ENCODE measurements at regions not wholly inside any gene's neighbourhood (a gene's known extent, or its start where the extent isn't known, plus 50 kb on each side); places are given as distances from the start of the nearest gene placed in this dataset.

DNA sequence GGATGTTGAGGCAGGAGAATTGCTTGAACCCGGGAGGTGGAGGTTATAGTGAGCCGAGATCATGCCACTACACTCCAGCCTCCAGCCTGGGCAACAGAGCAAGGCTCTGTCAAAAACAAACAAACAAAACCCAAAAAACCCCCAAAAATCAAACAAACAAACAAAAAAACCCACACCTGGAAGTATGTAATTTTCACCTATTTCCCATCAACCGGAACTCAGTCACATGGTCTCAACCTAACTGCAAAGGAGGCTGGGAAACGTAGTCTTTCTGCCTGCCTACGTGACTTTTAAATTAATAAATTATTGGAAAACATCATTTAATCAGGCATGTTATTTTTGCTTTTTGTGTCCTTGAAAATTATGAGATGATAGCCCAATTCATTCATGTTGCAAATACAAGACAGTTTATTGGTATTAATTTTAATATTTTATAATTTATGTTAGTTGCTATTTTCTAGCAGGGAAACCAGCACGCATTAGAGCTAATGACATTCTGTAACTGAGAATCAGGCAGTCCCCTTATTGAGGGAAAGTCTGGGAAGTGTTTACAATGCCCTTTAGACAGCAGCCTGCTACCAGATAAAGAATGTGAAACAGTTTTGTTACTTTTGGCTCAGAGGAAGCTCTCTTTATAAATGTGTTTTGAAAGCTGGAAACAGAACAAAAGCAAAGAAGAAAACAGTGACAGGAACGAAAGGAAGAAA lies 110.3 kb downstream of the NXNL2 start:
- DNase-seq (ENCODE audit: low read depth in 1 of 2, low spot score in 1 of 2), result no peak
- TF ChIP-seq JUND (IDR thresholded peaks at IDR 0.05; ENCODE audit: low read depth), result no peak
- in situ Hi-C loops (cut with HindIII; ENCODE audit: low pct_unique_long_range_greater_than_20kb, low sequenced_read_pairs), result no loop called here

DNA sequence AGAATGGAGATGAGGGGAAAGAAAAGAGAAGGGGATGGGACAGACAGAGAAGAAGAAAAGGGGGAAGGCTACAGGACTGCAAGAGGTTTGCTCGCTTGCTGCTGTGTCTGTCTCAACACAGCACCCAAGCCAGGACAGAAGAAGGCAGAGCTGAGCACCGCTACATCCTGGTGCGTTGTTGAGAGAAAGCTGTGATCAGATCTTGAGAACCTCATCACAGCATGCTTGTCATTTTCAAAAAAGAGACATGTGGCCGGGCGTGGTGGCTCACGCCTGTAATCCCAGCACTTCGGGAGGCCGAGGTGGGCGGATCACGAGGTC lies 110.9 kb downstream of the NXNL2 start:
- in situ Hi-C loops (cut with HindIII; ENCODE audit: low pct_unique_long_range_greater_than_20kb, low sequenced_read_pairs), result no loop called here
- no peak for TF ChIP-seq JUND (IDR thresholded peaks at IDR 0.05; ENCODE audit: low read depth)
- DNase-seq (ENCODE audit: low read depth in 1 of 2, low spot score in 1 of 2), result no peak

DNA sequence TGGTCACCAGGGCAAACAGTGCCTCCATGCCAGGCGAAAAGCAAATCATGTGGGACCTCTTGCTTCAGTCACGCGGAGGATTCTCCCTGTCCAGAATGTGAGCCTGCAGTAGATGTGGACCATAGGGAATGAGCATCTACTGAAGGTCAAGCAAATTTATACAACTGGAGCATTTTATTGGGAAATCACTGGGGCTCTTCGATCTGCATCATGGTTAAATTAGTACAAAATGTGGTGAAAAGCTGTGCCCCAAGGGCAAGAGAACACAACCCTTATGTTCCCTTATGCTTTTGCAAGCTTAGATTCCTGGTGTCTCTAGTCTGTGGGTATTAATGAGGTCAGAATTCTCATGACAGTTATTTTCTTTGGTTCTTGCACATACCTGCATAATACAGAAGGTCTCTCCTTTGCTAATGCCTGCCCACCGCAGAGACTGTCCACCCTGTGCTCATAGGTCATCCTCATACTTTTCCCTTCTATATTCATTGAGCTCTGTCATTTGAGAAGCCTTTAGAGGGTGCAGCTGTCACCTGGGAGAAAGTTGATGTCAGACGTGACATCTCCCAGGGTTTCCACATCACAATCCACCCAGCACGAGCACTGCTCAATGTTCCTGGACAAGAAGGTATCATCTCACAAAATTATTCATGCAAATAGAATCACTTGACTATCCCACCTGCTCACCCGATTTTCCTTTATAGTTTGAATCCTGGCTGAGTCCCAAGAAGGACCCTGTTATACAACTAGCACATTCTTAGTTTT lies 111.7 kb downstream of the NXNL2 start:
- no peak for DNase-seq (ENCODE audit: low read depth in 1 of 2, low spot score in 1 of 2)
- in situ Hi-C loops (cut with HindIII; ENCODE audit: low pct_unique_long_range_greater_than_20kb, low sequenced_read_pairs), result no loop called here
- no peak for TF ChIP-seq JUND (IDR thresholded peaks at IDR 0.05; ENCODE audit: low read depth)

GRCh38 chr9:88651682-88652633 lies 117.0 kb downstream of the NXNL2 start:
- no peak for TF ChIP-seq JUND (IDR thresholded peaks at IDR 0.05; ENCODE audit: low read depth)
- DNase-seq (ENCODE audit: low read depth in 1 of 2, low spot score in 1 of 2), result no peak
- in situ Hi-C loops (cut with HindIII; ENCODE audit: low pct_unique_long_range_greater_than_20kb, low sequenced_read_pairs), result no loop called here

DNA sequence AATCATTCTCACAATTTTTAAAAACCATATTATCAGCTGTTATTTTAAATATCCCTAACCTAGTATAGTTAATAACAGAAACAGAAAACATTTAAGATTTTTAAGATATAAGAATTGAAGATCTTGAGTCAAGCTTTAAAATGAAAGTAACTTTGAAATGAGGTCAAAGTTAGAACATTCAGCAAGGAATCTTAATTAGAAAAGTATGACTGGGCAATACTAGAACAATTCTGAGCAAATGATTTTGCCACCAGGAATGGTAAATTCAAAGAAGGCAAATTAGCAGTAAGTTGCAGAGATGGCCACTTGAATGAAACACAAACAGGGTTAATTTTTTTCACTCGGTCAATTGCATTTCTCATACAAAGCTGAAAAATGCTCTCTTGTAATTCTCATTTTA lies 117.9 kb downstream of the NXNL2 start:
- in situ Hi-C loops (cut with HindIII; ENCODE audit: low pct_unique_long_range_greater_than_20kb, low sequenced_read_pairs), result no loop called here
- TF ChIP-seq JUND (IDR thresholded peaks at IDR 0.05; ENCODE audit: low read depth), result no peak
- no peak for DNase-seq (ENCODE audit: low read depth in 1 of 2, low spot score in 1 of 2)

- no peak for TF ChIP-seq JUND (IDR thresholded peaks at IDR 0.05; ENCODE audit: low read depth)
- no peak for DNase-seq (ENCODE audit: low read depth in 1 of 2, low spot score in 1 of 2)
- in situ Hi-C loops (cut with HindIII; ENCODE audit: low pct_unique_long_range_greater_than_20kb, low sequenced_read_pairs), result no loop called here
These were observed 118.4 kb downstream of the NXNL2 start for GRCh38 chr9:88653406-88653805.

- in situ Hi-C loops (cut with HindIII; ENCODE audit: low pct_unique_long_range_greater_than_20kb, low sequenced_read_pairs), result no loop called here
- DNase-seq (ENCODE audit: low read depth in 1 of 2, low spot score in 1 of 2), result no peak
- TF ChIP-seq JUND (IDR thresholded peaks at IDR 0.05; ENCODE audit: low read depth), result no peak
These were observed 118.9 kb downstream of the NXNL2 start for GRCh38 chr9:88653911-88654310.

DNA sequence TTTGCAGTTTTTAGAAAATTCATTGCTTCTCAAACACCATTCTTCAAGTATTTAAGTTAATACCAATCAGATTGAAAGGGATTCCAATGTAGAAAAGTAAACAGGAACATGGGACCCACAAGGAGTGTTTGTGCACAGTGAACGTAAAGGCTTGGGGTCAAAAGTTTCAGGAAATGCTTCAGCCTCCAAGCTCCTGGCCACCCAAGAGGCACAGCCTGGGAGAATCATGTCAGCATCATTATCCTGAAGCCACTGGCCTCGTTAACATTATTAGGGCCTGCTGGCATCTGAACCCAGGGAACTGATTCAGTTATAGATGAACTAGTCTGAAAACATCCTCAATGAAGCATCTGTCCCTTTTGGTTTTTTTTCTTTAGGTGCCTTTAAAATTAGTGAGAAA lies 122.9 kb downstream of the NXNL2 start:
- no peak for TF ChIP-seq JUND (IDR thresholded peaks at IDR 0.05; ENCODE audit: low read depth)
- in situ Hi-C loops (cut with HindIII; ENCODE audit: low pct_unique_long_range_greater_than_20kb, low sequenced_read_pairs), result no loop called here
- no peak for DNase-seq (ENCODE audit: low read depth in 1 of 2, low spot score in 1 of 2)

DNA sequence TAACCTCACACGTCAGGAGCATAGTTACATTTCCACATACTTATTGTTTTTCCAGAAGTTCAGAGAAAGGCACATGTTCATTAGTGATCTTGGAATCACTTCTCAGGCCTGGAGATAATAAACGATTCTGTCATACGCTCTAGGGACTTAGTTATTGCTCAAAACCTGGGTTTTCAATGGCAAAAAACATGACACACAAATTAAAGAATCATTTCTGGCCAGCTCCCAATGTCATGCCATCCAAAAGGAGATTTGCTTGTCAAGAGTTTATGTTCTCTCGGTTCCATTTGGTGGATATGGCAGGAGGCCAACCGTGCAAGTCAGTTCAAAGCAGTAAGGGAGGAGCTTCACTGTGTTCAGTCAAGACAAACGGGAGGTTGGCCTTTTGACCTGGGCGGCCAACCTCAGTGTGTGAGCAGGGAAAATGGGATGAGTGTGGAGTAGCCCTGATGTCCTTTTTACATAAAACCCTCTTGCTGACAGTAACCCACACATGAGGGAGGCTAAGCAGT lies 123.4 kb downstream of the NXNL2 start:
- in situ Hi-C loops (cut with HindIII; ENCODE audit: low pct_unique_long_range_greater_than_20kb, low sequenced_read_pairs), result no loop called here
- TF ChIP-seq JUND (IDR thresholded peaks at IDR 0.05; ENCODE audit: low read depth), result no peak
- no peak for DNase-seq (ENCODE audit: low read depth in 1 of 2, low spot score in 1 of 2)

DNA sequence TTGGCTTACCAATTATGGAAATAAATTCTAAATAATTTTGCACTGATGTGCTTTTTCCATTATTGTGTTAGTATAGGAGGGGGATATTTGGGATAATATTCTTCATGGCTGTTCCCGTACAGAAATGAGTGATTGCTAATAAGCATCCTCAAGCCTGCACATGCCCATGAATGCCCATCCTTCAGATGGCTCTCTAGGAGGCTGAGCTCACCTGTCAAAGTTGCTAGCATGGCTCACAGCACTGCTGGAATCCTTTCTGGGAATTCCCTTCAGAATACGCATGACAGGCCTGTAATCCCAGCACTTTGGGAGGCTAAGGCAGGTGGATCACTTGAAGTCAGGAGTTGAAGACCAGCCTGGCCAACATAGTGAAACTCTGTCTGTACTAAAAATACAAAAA lies 124.1 kb downstream of the NXNL2 start:
- TF ChIP-seq JUND (IDR thresholded peaks at IDR 0.05; ENCODE audit: low read depth), result no peak
- DNase-seq (ENCODE audit: low read depth in 1 of 2, low spot score in 1 of 2), result no peak
- in situ Hi-C loops (cut with HindIII; ENCODE audit: low pct_unique_long_range_greater_than_20kb, low sequenced_read_pairs), result no loop called here

- peak in 1 of 2 experiments; percentile 47 for DNase-seq (ENCODE audit: low read depth in 1 of 2, low spot score in 1 of 2)
- no peak for TF ChIP-seq JUND (IDR thresholded peaks at IDR 0.05; ENCODE audit: low read depth)
- in situ Hi-C loops (cut with HindIII; ENCODE audit: low pct_unique_long_range_greater_than_20kb, low sequenced_read_pairs), result no loop called here
These were observed 125.6 kb downstream of the NXNL2 start for GRCh38 chr9:88660611-88661010.

- no peak for DNase-seq (ENCODE audit: low read depth in 1 of 2, low spot score in 1 of 2)
- TF ChIP-seq JUND (IDR thresholded peaks at IDR 0.05; ENCODE audit: low read depth), result no peak
- in situ Hi-C loops (cut with HindIII; ENCODE audit: low pct_unique_long_range_greater_than_20kb, low sequenced_read_pairs), result no loop called here
These were observed 126.8 kb downstream of the NXNL2 start for GRCh38 chr9:88661759-88662158.

Measured in T47D (cell line).